Thymus (tissue), 11 donors: ENCODE measurements at regions not wholly inside any gene's neighbourhood (a gene's known extent, or its start where the extent isn't known, plus 50 kb on each side); places are given as distances from the start of the nearest gene placed in this dataset.
"Not testable (repeated sequence)": the region's sequence is repeated elsewhere in the genome, so short reads cannot be mapped to it uniquely, and the experiment has no call there.

Source experiments
- DNase-seq, 9 donors: peaks; one replicate each; pipeline ENCODE4 v3.0.0-alpha.2; 2013; ENCODE audit warnings: low spot score in 9 of 9, low read depth in 6 of 9, missing footprints in 1 of 9
- H3K27ac ChIP-seq, 2 donors: one replicate each; pipeline ENCODE4 v1.5.1; 2013; ENCODE audit warnings: control low read depth in 1 of 2, low read depth in 1 of 2, low read length in 1 of 2, mild to moderate bottlenecking in 1 of 2, moderate library complexity in 1 of 2
- H3K27me3 ChIP-seq, 2 donors: one replicate each; pipeline ENCODE4 v1.5.1; 2013; ENCODE audit warnings: low read length in 1 of 2; ENCODE audit not compliant: control insufficient read depth in 2 of 2, insufficient read depth in 1 of 2
- H3K36me3 ChIP-seq, 2 donors: one replicate each; pipeline ENCODE4 v1.5.1; 2013; ENCODE audit warnings: low read length in 1 of 2, mild to moderate bottlenecking in 1 of 2, moderate library complexity in 1 of 2; ENCODE audit not compliant: control insufficient read depth in 2 of 2, insufficient read depth in 2 of 2
- H3K4me1 ChIP-seq, 2 donors: one replicate each; pipeline ENCODE4 v1.5.1; 2013; ENCODE audit warnings: low read length in 2 of 2; ENCODE audit not compliant: control insufficient read depth in 2 of 2, insufficient read depth in 2 of 2
- H3K4me3 ChIP-seq, 2 donors: one replicate each; pipeline ENCODE4 v1.5.1; 2013; ENCODE audit warnings: low read length in 2 of 2, control low read depth in 1 of 2, mild to moderate bottlenecking in 1 of 2
- H3K9me3 ChIP-seq, 2 donors: one replicate each; pipeline ENCODE4 v1.5.1; 2013; ENCODE audit warnings: low read length in 1 of 2, mild to moderate bottlenecking in 1 of 2; ENCODE audit not compliant: control insufficient read depth in 2 of 2, insufficient read depth in 1 of 2
- WGBS: extraction: QIAGEN DNeasy Blood & Tissue Kit; methylation state at CpG from one replicate; pipeline ENCODE4 v1.1.7; 2013; 5-methylcytosine and 5-hydroxymethylcytosine counted together
- donor health status: healthy.

DNA sequence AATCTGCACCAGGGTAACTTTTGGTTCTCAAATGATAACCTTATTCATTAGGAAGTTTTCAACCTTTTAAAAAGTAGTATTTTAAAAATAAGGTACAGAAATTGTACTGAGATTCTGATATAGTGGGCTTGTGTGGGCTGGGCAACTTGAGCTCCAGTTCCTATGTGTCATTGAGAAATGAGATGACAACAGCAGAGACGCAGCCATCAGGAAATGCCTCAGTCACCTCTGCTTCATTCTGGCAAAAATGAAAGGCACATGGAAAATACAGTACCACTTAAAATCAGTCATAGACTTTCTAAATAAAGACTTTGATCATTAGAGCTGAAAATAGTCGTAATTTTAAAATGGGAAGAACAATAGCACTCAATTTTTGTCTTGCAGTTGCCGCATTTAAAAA, 480.2 kb downstream of the PLK2 start:
- 96% methylated on average over 3 of the region's 3 CpGs for WGBS

DNA sequence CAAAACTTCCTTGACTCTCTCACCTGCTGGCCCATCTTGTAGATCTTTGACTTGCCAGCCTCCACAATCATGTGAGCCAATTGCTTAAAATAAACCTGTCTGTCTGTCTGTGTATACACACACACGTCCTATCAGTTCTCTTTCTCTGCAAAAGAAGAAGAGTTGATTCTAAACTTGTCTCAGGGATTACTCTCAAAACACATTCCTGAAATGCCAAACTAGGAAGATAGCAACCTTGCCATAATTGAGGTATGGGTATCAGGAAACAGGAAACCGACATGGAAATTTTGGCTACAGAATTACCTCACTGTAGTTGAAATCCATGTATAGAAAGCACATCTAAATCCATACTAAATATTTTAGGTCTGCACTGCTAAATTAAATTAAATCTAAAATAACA, 483.4 kb downstream of the PLK2 start:
- WGBS = 90% methylated on average over 2 of the region's 2 CpGs
- H3K27ac ChIP-seq = no peak overlapping the region
- no peak overlapping the region for H3K4me3 ChIP-seq
- DNase-seq = no peak
- H3K9me3 ChIP-seq = no peaks in the 10 kb centered on the region
- H3K4me1 ChIP-seq = no peaks in the 10 kb centered on the region
- no peaks in the 10 kb centered on the region for H3K36me3 ChIP-seq
- no peaks in the 10 kb centered on the region for H3K27me3 ChIP-seq

More for the DNA sequence above, 480.2 kb downstream of the PLK2 start:
- Histone ChIP-seq H3K9me3 (no peaks in the 10 kb centered on the region), H3K27ac (no peak overlapping the region), H3K4me3 (no peak overlapping the region), H3K4me1 (no peaks in the 10 kb centered on the region), H3K27me3 (no peaks in the 10 kb centered on the region), H3K36me3 (no peaks in the 10 kb centered on the region)
- no peak for DNase-seq

DNA sequence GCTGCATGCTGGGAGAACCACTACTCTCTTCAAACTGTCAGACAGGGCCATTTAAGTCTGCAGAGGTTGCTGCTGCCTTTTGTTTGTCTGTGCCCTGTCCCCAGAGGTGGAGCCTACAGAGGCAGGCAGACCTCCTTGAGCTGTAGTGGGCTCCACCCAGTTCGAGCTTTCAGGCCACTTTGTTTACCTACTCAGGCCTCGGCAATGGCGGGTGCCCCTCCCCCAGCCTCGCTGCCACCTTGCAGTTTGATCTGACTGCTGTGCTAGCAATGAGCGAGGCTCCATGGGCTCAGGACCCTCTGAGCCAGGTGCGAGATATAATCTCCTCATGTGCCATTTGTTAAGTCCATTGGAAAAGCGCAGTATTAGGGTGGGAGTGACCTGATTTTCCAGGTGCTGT, 487.8 kb downstream of the PLK2 start:
- not testable (repeated sequence) for H3K9me3 ChIP-seq, H3K27me3 ChIP-seq, H3K27ac ChIP-seq, H3K4me3 ChIP-seq, H3K36me3 ChIP-seq, DNase-seq, H3K4me1 ChIP-seq
- WGBS = 93% methylated on average over 7 of the region's 7 CpGs

DNA sequence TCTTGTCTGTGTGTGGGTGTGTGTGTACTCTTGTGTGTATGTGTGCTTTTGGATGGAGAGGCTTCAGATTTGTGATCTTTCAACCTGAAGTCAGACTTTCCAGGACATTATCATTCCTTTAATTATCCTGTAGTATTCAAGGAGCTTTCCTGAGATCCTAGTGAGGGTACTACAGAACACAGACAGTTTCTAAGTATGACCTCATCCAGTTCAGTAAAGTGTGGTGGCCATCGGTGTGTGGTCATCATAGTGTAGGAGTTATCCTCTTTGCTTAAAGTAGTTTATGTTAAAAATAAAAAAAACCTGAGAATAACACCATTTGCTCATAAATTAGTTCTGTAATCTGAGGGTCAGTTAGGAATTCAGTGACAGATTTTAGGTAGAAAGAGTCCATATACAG, 478.0 kb upstream of the ACTBL2 start:
- Histone ChIP-seq H3K27me3 (no peaks in the 10 kb centered on the region), H3K4me3 (no peak overlapping the region), H3K27ac (no peak overlapping the region), H3K4me1 (no peaks in the 10 kb centered on the region), H3K9me3 (peaks cover 0 to 4% of the 10 kb centered on the region in 2 donors), H3K36me3 (no peaks in the 10 kb centered on the region)
- no peak for DNase-seq
- whole genome bisulfite sequencing = 99% methylated on average over 1 of the region's 1 CpG

DNA sequence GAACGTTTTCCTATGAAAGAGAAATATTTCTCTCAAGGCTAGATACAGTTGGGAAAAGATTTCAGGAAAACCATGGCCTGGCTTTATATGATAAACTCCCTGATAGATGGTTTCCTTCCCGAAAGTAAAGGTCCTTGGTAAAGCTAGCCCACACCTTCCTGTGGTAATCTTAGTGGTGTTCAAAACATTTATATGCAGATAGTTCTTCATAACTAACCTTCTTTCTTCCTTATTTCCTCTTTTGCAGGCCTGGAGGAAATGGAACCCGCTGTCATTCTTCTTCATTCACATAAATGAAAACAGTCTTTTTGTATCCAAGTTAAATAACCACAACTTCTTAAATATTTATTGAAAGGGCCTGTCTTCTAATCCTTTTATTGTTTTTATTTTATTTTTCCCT, 474.0 kb upstream of the ACTBL2 start:
- Histone ChIP-seq H3K4me3 (no peak overlapping the region), H3K27me3 (no peaks in the 10 kb centered on the region), H3K27ac (no peak overlapping the region), H3K36me3 (no peaks in the 10 kb centered on the region), H3K4me1 (no peaks in the 10 kb centered on the region), H3K9me3 (no peaks in the 10 kb centered on the region)
- WGBS = 10% methylated on average over 3 of the region's 3 CpGs
- no peak for DNase-seq

DNA sequence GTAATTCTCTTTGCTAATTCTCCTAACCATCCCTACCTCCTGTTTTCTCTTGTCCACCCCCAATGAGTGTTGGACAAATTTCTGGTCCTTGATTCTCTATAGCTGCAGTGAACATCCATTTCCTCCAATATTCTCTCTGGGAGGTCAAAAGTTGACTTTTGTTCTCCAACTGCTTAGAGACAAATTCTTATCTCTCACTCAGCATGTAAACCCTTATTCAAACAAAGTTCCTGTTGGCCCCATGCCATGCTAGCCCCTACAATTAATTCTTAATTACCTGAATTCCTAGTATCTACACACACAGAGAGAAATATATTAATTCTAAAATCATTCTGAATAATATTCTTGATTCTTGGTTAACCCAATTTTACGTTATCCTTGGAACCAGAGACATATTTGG, 472.9 kb upstream of the ACTBL2 start:
- WGBS = 0% methylated on average over 1 of the region's 1 CpG
- H3K4me3 ChIP-seq = no peak overlapping the region
- DNase-seq = no peak
- H3K27me3 ChIP-seq = no peaks in the 10 kb centered on the region
- no peaks in the 10 kb centered on the region for H3K36me3 ChIP-seq
- H3K9me3 ChIP-seq = no peaks in the 10 kb centered on the region
- H3K4me1 ChIP-seq = no peaks in the 10 kb centered on the region
- no peak overlapping the region for H3K27ac ChIP-seq

DNA sequence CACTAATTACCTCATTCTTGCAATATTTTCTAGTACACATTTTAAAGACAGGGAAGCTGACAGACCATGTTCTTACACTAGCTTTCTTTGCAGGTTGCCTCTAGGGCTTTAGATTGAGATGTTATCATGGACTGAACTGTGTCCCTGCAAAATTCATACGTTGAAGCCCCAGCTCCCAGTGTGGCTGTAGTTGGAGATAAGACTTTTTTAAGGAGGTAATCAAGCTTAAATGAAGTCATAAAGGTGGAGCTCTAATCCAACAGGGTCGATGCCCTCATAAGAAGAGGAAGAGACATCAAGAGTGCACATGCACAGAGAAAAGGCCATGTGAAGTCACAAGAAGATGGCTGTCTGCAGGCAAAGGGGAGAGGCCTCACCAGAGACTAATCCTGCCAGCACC, 471.2 kb upstream of the ACTBL2 start:
- Histone ChIP-seq H3K27ac (no peak overlapping the region), H3K4me3 (no peak overlapping the region), H3K9me3 (no peaks in the 10 kb centered on the region), H3K27me3 (no peaks in the 10 kb centered on the region), H3K4me1 (no peaks in the 10 kb centered on the region), H3K36me3 (no peaks in the 10 kb centered on the region)
- no peak for DNase-seq
- WGBS = 48% methylated on average over 2 of the region's 2 CpGs

DNA sequence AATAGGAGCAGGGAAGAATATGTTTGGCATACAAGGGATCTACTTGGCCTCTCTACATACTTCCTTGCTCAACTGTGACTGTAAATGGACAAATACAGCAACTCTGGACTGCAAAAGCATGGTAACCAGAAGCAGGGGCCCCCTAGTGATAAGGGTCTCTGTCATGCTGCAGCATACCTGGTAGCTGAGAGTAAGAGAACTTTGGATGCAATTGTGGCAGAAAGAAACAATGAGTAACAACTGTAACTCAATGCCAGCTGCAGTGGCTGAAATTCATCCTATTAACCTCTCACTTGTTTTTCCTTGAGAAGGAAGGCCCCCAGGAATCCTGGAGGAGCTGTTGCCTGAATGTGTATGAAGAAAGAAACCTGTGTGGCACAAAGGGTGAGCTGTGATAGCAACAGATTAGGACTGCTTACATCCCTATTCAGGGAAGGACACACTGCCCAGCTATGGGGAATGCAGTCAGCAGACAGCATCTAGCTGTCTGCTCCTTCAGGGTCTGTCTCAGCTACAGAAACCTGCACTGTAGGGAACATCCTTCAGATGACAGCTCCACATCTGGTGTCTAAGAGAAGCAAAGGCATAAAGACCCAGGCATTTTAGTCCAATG, 468.1 kb upstream of the ACTBL2 start:
- Histone ChIP-seq H3K36me3 (no peaks in the 10 kb centered on the region), H3K4me3 (no peak overlapping the region), H3K27ac (no peak overlapping the region), H3K27me3 (no peaks in the 10 kb centered on the region), H3K9me3 (no peaks in the 10 kb centered on the region), H3K4me1 (no peaks in the 10 kb centered on the region)
- no peak for DNase-seq

DNA sequence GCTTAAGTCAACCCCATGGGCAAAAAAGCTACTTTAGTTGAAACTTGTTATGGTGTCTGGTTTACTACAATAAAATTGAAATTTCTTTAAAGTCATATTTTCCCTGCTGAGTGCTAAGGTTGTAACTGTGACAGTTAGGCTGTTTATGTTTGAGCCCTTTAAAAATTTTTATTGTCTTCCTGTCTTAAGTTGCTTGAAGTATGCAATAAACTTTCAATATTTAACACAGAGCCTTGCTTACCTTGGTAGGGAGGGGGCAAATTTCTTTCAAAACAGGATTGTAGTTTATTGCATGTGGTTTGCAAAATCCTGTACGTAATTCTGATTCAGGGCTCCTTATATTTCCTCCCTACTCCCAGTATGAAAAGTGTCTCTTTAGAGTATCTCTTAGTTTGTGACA, 465.5 kb upstream of the ACTBL2 start:
- no peak overlapping the region for H3K27ac ChIP-seq
- H3K4me3 ChIP-seq = no peak overlapping the region
- DNase-seq = no peak
- no peaks in the 10 kb centered on the region for H3K4me1 ChIP-seq
- no peaks in the 10 kb centered on the region for H3K36me3 ChIP-seq
- 90% methylated on average over 1 of the region's 1 CpG for WGBS
- no peaks in the 10 kb centered on the region for H3K9me3 ChIP-seq
- no peaks in the 10 kb centered on the region for H3K27me3 ChIP-seq

DNA sequence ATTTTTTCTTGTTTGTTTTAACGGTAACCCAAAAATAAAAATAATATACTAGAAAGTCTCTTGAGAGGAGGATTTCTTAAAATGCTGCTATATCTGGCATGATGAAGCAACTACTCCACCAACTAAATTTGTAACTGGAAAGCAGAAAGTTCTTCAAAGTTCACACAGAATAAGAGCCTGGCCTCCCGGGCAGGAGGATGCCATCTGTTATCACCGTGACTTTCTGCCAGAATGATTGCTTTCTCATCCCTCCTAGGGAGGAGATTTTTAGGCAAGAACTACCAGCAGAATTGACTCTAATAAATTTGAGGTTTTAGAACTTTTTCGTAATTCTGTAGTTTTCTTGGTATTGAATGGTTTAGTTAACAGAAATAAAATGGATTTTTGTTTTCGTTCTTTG, 464.6 kb upstream of the ACTBL2 start:
- no peaks in the 10 kb centered on the region for H3K27me3 ChIP-seq
- H3K4me1 ChIP-seq = no peaks in the 10 kb centered on the region
- H3K4me3 ChIP-seq = no peak overlapping the region
- WGBS = 94% methylated on average over 5 of the region's 5 CpGs
- no peak overlapping the region for H3K27ac ChIP-seq
- DNase-seq = no peak
- no peaks in the 10 kb centered on the region for H3K36me3 ChIP-seq
- H3K9me3 ChIP-seq = no peaks in the 10 kb centered on the region
